ENCODE measurements at regions not wholly inside any gene's neighbourhood (a gene's known extent, or its start where the extent isn't known, plus 50 kb on each side); places are given as distances from the start of the nearest gene placed in this dataset.
"Not testable (repeated sequence)": the region's sequence is repeated elsewhere in the genome, so short reads cannot be mapped to it uniquely, and the experiment has no call there.

DNA sequence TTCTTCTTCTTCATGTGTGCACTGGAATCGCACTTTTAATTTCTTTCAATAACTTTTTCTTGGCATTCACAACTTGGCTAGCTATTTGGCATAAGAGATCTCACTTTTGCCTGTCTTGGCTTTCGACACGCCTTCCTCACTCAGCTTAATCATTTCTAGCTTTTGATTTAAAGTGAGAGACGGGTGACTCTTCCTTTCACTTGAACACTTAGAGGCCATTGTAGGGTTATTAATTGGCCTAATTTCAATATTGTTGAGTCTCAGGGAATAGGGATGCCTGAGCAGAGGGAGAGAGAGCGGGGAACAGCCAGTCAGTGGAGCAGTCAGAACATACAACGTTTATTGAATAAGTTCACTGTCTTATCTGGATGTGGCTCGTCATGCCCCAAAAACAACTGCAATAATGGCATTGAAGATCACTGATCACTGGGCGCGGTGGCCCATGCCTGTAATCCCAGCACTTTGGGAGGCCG is 200.3 kb downstream of the SEC14L1 start:
- DNase-seq (ENCODE audit: low spot score), result no peak

DNA sequence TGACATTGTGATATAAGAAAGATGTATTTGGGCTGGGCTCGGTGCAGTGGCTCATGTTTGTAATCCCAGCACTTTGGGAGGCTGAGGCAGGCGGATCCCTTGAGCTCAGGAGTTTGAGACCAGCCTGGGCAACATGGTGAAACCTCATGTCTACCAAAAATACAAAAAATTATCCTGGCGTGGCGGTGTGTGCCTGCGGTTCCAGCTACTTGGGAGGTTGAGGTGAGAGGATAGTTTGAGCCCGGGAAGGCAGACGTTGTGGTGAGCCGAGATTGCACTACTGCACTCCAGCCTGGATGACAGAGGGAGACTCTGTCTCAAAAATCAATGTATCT is 201.9 kb downstream of the SEC14L1 start:
- DNase-seq (ENCODE audit: low spot score), result not testable (repeated sequence)

DNA sequence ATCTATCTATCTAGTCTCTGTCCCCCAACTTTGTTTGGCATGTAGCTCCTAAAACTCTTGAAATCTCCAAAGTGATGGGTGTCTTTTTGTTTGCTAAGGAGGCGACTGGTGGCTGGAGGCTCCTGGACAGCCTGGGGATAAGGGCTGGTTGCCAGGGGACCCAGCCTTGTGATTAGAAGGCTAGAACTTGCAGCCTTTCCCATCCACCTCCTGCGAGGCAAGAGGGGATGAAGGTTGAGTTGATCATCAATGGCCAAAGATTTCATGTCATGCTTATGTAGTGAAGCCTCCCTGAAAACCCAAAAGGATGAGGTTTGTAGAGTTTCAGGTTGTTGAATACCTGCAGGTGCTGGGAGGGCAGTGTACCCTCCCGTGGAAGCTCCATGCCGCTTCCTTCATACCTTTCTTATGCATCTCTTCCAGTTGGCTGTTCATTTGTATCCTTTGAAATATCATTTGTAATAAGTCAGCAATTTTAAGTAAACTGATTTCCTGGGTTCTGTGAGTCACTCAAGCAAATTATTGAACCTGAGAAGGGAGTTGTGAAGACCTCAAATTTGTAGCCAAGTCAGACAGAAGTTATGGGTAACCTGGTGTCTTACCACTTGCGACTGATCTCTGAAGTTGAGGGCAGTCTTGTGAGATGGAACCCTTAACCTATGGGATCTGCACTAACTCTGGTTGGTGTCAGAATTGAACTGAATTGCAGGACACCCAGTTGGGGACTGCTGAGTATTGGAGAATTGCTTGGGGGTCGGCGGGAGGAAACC is 202.4 kb downstream of the SEC14L1 start:
- no peak for DNase-seq (ENCODE audit: low spot score)

GRCh38 chr17:77344038-77344437 is 203.3 kb downstream of the SEC14L1 start:
- DNase-seq (ENCODE audit: low spot score), result no peak

DNA sequence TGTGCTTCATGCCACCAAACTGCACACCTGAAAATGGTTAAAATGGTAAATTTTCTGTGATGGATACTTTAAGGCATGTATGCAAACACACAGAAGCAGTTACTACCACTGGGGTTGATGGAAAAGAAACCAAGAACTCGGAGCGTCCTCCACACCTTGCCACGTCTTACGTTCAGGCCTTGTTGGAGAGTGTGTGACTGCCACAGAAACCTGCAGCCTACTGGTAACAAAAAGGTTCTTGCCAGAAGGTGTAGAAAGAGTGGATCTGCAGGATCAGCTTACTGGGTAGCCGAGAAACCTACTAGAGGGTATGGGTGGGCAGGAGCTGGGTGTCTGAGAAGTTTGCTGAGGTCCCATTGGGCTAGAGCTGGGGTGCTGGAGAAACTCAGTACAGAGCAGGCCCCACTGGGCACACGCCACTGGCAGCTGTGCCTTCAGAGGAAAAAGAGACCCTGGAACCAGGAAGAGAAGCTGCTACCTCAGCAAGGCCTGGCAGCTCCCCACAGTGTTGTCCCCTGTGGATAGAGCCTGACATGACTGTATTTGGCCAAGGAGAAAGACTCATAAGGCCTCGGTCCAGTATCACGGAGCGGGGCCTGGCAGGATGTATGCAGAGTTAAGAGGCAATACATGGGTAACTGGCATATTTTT is 204.6 kb downstream of the SEC14L1 start:
- no peak for DNase-seq (ENCODE audit: low spot score)

GRCh38 chr17:77346765-77347164 is 206.0 kb downstream of the SEC14L1 start:
- DNase-seq (ENCODE audit: low spot score), result no peak

GRCh38 chr17:77347544-77347943 is 206.8 kb downstream of the SEC14L1 start:
- DNase-seq (ENCODE audit: low spot score), result no peak

DNA sequence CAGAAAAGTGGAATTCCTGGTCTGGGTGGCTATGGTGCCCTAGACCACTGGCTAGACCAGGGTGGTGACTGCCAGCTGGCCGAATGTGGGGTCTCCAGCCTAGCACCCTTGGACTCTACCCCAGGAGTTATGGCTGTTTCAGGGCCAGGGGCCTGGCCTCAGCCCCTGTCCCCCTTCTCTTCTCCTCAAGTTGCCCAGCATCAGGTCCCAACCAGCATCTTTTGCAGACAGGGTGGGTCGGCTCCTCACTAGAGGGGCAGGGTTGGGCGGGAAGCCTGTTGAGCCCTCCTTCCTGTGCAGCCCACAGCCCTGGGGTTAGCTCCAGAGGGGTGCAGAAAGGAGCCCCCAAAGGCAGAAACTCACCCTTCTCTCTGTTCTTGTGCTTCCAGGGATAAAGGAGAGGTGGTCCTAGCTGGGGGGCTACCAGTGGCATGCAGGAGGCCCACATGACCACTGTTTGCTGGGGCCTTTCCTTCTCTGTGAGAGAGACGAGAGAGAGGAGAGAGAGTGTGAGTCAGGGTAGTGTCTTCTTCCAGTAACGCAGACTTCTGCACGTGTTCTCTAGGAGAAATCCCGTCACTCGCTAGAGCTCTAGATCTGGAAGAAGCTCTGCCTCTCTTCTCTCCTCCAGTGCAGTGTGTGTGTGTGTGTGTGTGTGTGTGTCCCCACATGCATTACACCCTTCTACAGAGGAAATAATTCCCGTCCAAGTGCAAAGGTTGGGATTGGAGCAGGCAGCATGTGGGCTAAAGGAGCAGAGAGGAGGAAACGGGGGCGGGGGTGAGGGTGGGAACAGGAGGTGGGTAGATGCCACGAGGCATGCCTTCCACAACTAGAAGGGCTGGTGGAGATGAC is 209.4 kb downstream of the SEC14L1 start:
- no peak for DNase-seq (ENCODE audit: low spot score)

DNA sequence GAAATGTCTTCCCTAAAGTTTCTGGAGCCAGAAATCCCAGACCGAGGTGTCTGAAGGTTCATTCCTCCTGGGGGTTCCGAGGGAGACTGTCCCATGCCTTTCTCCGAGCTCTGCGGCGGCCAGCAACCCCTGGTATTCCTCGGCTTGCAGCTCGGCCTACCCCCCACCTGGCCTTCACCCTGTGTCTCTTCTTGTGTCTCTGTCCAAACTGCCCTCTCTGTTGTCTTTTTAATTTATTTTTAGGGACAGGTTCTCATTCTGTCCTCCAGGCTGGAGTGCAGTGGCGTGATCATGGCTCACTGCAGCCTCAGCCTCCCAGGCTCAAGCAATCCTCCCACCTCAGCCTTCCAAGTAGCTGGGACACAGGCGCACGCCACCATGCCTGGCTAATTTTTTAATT is 211.7 kb downstream of the SEC14L1 start:
- DNase-seq (ENCODE audit: low spot score), result no peak

- DNase-seq (ENCODE audit: low spot score), result no peak
Measured at GRCh38 chr17:77352996-77353395, 212.2 kb downstream of the SEC14L1 start.

- no peak for DNase-seq (ENCODE audit: low spot score)
Measured at GRCh38 chr17:77353684-77354419, 213.1 kb downstream of the SEC14L1 start.

DNA sequence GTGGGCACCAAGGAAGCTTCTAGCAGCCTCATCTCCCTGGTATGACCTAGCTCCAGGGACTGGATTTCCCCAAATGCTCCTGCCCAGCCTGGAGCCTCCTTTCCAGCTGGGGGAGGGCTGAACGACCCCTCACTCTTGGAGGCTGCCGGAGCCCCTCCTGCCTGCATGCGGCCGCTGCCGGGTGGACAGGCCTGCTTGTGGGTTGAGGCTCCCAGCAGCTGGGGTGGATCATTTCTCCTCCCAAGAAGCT is 213.6 kb downstream of the SEC14L1 start:
- no peak for DNase-seq (ENCODE audit: low spot score)

DNA sequence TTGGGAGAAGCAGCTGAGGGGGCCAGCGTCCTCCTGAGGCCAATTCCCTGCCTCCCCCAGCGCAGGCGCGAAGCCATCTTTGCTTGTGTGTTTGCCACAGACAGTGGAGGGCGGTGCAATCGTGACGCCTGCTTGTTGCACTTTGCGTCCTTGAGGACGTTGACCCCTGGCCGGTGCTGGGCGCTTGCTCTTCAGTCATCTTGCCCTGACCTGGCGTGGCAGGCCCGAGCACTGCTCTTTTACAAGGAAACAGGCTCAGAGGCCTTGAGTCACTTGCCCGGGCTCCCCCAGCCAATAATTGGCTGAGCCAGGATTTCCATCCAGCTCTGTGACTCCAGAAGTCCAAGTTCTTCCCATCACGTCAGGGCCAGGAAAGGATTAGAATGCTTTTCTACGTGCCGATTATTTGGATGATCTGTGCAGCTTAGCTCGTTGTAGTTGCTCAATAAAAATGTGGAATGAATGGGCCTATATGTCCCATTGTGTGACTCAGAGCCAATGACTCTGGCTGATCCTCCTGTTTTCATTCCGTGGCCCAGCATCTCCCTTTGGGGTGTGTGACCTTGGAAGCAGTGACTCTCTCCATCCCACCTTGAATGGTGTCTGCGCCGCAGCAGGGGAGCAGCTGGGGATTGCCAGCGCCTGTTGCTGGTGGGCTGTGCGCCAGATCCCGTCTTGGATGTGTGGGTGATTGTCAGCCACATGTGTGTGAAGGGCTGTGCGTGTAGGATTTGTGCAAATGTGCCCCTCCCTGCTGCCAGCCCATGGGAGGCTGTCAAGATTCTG is 214.1 kb downstream of the SEC14L1 start:
- no peak for DNase-seq (ENCODE audit: low spot score)

GRCh38 chr17:77356109-77356689 is 215.4 kb downstream of the SEC14L1 start:
- DNase-seq (ENCODE audit: low spot score), result no peak

DNA sequence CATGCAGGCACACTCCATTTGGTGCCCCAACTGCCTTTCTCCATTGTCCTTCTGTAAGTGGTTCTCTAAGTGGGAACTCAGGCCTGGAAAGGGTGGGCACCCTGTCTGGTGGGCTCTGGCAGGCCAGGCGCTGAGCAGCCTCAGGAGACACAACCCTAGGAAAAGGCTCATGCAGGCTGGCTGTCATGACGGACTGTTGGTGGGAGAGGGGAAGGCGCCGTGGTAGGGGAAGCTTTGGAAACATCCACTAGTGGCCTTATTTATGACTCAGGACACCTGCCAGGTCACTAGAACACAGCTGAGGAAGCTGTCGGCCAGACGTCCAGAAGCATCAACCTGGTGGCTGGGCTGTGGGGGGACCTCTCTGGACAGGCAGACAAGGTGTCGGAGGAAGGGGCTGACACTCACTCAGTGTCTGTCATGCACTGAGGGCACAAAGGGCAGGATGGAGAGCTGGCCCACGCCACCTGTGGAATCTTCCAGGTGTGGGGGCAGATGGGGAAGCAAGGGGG is 216.0 kb downstream of the SEC14L1 start:
- no peak for DNase-seq (ENCODE audit: low spot score)

DNA sequence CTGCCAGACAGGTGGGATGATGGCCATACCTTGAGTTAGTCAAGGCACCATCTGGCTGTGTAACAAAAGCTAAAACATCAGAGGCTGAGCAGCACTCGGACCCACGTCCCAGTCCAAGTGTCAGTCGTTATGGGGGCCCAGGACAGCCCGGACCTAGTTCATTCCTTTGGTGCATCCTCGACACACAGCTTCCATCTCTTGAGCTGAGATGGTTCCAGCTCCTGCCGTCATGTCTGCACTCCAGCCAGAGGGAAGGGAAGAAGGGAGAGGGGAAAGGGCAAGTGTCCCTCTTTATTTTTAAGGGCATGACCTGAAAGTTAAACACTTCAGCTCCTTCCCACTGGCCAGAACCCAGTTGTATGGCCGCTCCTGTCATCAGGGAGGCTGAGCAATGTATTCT is 218.0 kb downstream of the SEC14L1 start:
- no peak for DNase-seq (ENCODE audit: low spot score)

DNA sequence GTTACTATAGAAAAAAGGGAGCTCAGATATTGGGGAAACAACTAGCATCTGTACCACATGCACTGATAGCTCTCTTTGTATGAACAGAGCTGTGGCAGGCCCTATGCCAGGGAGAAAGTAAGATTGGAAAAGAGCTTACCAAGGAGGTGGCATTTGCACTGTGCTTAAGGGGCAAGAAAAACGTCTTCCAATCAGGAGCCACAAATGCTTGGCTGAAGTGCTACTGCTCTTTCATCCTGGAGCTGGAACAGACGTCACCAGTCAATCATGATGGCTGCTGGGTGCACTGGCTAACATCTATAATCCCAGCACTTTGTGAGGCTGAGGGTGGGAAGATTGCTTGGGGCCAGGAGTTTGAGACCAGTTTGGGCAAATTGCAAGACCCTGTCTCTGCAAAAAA is 218.5 kb downstream of the SEC14L1 start:
- DNase-seq (ENCODE audit: low spot score), result no peak

- no peak for DNase-seq (ENCODE audit: low spot score)
Measured at GRCh38 chr17:77361986-77362620, 221.3 kb downstream of the SEC14L1 start.

GRCh38 chr17:77363821-77364361 is 223.1 kb downstream of the SEC14L1 start:
- no peak for DNase-seq (ENCODE audit: low spot score)

- no peak for DNase-seq (ENCODE audit: low spot score)
Measured at GRCh38 chr17:77364381-77364911, 223.7 kb downstream of the SEC14L1 start.
